K562 (cell line): ENCODE measurements at regions not wholly inside any gene's neighbourhood (a gene's known extent, or its start where the extent isn't known, plus 50 kb on each side); places are given as distances from the start of the nearest gene placed in this dataset.

ENCODE experiments used
- ATAC-seq: fragments of 200-7000 bp; cut with Tn5 transposase; 3 replicates; pipeline ENCODE4 v1.9.1; 2020; ENCODE audit warnings: moderate library complexity
- BruUV-seq: library from RNA; stranded (reverse); fragments of 400-500 nt; replicated peaks from 2 replicates; lab custom pipeline; 2021; lab: Mats Ljungman, UMichigan
- CTCF ChIA-PET: fragments of 300-600 bp; formaldehyde crosslinking; extraction: SDS; loops from one replicate; lab custom pipeline; 2021; ENCODE audit warnings: low intra/inter-chr PET ratio; lab: Yijun Ruan, JAX
- POLR2A ChIA-PET: fragments of 300-600, 350-650 bp; sonication (Branson Sonifier 250); formaldehyde crosslinking; extraction: SDS; loops from one replicate; lab custom pipeline; 2021; ENCODE audit warnings: antibody characterized with exemption, inconsistent platforms; lab: Yijun Ruan, JAX
- DNase-seq, 4 experiments: peaks; one replicate each; pipeline versions ENCODE4 v3.0.0 to v3.0.0-alpha.2; 2011 to 2018; ENCODE audit warnings: low spot score in 3 of 4, mixed read lengths in 3 of 4; ENCODE audit errors: extremely low read depth in 1 of 4
- FAIRE-seq: peaks from 2 replicates; lab custom pipeline; 2011; peaks lifted over from hg19 to GRCh38; lab: Jason Lieb, UNC
- H2AFZ ChIP-seq: 2 replicates; pipeline ENCODE4 v1.6.0; 2011; ENCODE audit warnings: low read depth, low read length, control low read depth, inconsistent platforms
- H3K27ac ChIP-seq: fragments of 200-600 bp; 3 replicates; pipeline ENCODE4 v1.8.0; 2011; ENCODE audit warnings: low read depth, mild to moderate bottlenecking, control low read depth, inconsistent platforms, low read length, moderate library complexity, mixed read lengths; ENCODE audit errors: extremely low read depth
- H3K27me3 ChIP-seq, 2 experiments: fragments of 300-600 bp in 1 of 2; 2 replicates in 1 of 2; 3 replicates in 1 of 2; pipeline versions ENCODE4 v1.6.0 to v1.8.0; 2011; ENCODE audit warnings: inconsistent platforms in 2 of 2, low read length in 2 of 2, mild to moderate bottlenecking in 1 of 2, mixed read lengths in 1 of 2, moderate library complexity in 1 of 2; ENCODE audit not compliant: control insufficient read depth in 2 of 2, insufficient read depth in 2 of 2
- H3K36me3 ChIP-seq: fragments of 300-600 bp; 3 replicates; pipeline ENCODE4 v1.8.0; 2011; ENCODE audit warnings: mild to moderate bottlenecking, low read length, inconsistent platforms; ENCODE audit not compliant: control insufficient read depth, insufficient read depth
- H3K4me1 ChIP-seq, 2 experiments: fragments of 200-600 bp in 1 of 2; replicated peaks in 1 of 2; 2 replicates in 1 of 2; 3 replicates in 1 of 2; pipeline versions ENCODE4 v1.5.1 to v1.8.0; 2011; ENCODE audit warnings: inconsistent platforms in 2 of 2, low read length in 2 of 2, mild to moderate bottlenecking in 1 of 2, mixed read lengths in 1 of 2, moderate library complexity in 1 of 2; ENCODE audit not compliant: control insufficient read depth in 2 of 2, insufficient read depth in 2 of 2
- H3K4me2 ChIP-seq: 2 replicates; pipeline ENCODE4 v1.6.1; 2011; ENCODE audit warnings: low read length, control low read depth, inconsistent platforms, mixed read lengths; ENCODE audit not compliant: insufficient read depth
- H3K4me3 ChIP-seq: fragments of 200-600 bp; sonication (generic), shearing (Covaris generic); 2 replicates; pipeline ENCODE4 v1.5.1; 2016; ENCODE audit warnings: control low read depth, inconsistent platforms
- H3K79me2 ChIP-seq: fragments of 200-600 bp; 3 replicates; pipeline ENCODE4 v1.8.0; 2011; ENCODE audit warnings: low read length, inconsistent platforms; ENCODE audit not compliant: control insufficient read depth, insufficient read depth
- H3K9ac ChIP-seq, 2 experiments: 2 replicates each; pipeline versions ENCODE4 v1.6.0 to v1.6.1; 2011; ENCODE audit warnings: low read depth in 2 of 2, low read length in 2 of 2, control low read depth in 1 of 2, inconsistent platforms in 1 of 2, mild to moderate bottlenecking in 1 of 2, mixed read lengths in 1 of 2; ENCODE audit not compliant: insufficient read depth in 1 of 2
- H3K9me1 ChIP-seq: one replicate; pipeline ENCODE4 v1.6.0; 2011; ENCODE audit warnings: inconsistent platforms, mild to moderate bottlenecking, low read length, moderate library complexity; ENCODE audit not compliant: control insufficient read depth, insufficient read depth
- H3K9me3 ChIP-seq: replicated peaks from 2 replicates; pipeline ENCODE4 v1.5.1; 2011; ENCODE audit warnings: low read depth, low read length, inconsistent platforms; ENCODE audit not compliant: control insufficient read depth, insufficient read depth
- H4K20me1 ChIP-seq: replicated peaks from 2 replicates; pipeline ENCODE4 v1.6.1; 2011; ENCODE audit warnings: low read length, inconsistent platforms, mixed read lengths; ENCODE audit not compliant: control insufficient read depth, insufficient read depth
- BRD4 ChIP-seq: fragments of 200-600 bp; sonication (generic); IDR thresholded peaks from 2 replicates; pipeline ENCODE4 v1.6.1; 2017; ENCODE audit warnings: inconsistent platforms
- CBX1 ChIP-seq: sonication (generic); IDR thresholded peaks from 2 replicates; pipeline ENCODE4 v1.6.1; 2016; ENCODE audit warnings: antibody characterized with exemption, low read depth, mild to moderate bottlenecking
- ILF3 ChIP-seq: fragments of 450-650 bp; IDR thresholded peaks from 2 replicates; pipeline ENCODE4 v1.6.1; 2018; ENCODE audit warnings: antibody characterized with exemption, mild to moderate bottlenecking, moderate library complexity, borderline replicate concordance
- MYNN ChIP-seq, 2 experiments: sonication (generic); formaldehyde crosslinking in 1 of 2; IDR thresholded peaks; 2 replicates each; pipeline versions ENCODE4 v1.5.0 to v1.6.1; 2016 to 2020; ENCODE audit warnings: antibody characterized with exemption in 1 of 2, missing genetic modification reagents in 1 of 2
- SMARCB1 ChIP-seq: IDR thresholded peaks from 2 replicates; pipeline ENCODE4 v1.6.1; 2011; ENCODE audit warnings: improper control_type of control experiment, low read depth; ENCODE audit not compliant: insufficient read length
- SMARCE1 ChIP-seq: fragments of 450-650 bp; IDR thresholded peaks from 2 replicates; pipeline ENCODE4 v1.7.1; 2016; ENCODE audit warnings: mild to moderate bottlenecking
- SRSF3 ChIP-seq: fragments of 200-400 bp; formaldehyde crosslinking; IDR thresholded peaks from 2 replicates; pipeline ENCODE4 v1.6.1; 2016; ENCODE audit warnings: mild to moderate bottlenecking, low read length, moderate library complexity; ENCODE audit not compliant: insufficient read depth
- TCF7 ChIP-seq: sonication (generic); IDR thresholded peaks from 2 replicates; pipeline ENCODE4 v1.6.1; 2016; ENCODE audit warnings: antibody characterized with exemption, borderline replicate concordance
- USF1 ChIP-seq: sonication (generic); formaldehyde crosslinking; IDR thresholded peaks from 2 replicates; pipeline ENCODE4 v1.9.0; 2022; ENCODE audit warnings: mild to moderate bottlenecking, missing genetic modification reagents
- ZC3H4 ChIP-seq: sonication (generic); formaldehyde crosslinking; IDR thresholded peaks from 2 replicates; pipeline ENCODE4 v1.9.0; 2021; ENCODE audit warnings: missing genetic modification reagents, borderline replicate concordance
- ZNF280A ChIP-seq: fragments of 450-650 bp; IDR thresholded peaks from 2 replicates; pipeline ENCODE4 v1.6.1; 2018; ENCODE audit warnings: mild to moderate bottlenecking, low read depth; ENCODE audit not compliant: partially characterized antibody
- ZNF449 ChIP-seq: fragments of 250-450 bp; sonication (Bioruptor Pico); IDR thresholded peaks from 2 replicates; pipeline ENCODE4 v1.8.0; 2022; ENCODE audit warnings: moderate library complexity, mild to moderate bottlenecking, inconsistent platforms
- WGBS: fragments of 100-300 bp; shearing (Covaris generic); methylation state at CpG from one replicate; pipeline ENCODE4 v1.1.6; 2016; ENCODE audit warnings: low coverage, mixed read lengths; ENCODE audit not compliant: insufficient coverage; ENCODE audit errors: missing lambda C conversion rate; 5-methylcytosine and 5-hydroxymethylcytosine counted together
- in situ Hi-C: fragments of 300-500 bp; cut with MboI; formaldehyde crosslinking; loops from 4 replicates; pipeline ENCODE4 v1.15.0; 2018; ENCODE audit warnings: inconsistent platforms, mixed read lengths
- intact Hi-C: fragments of 100-400 bp; cut with micrococcal nuclease; formaldehyde crosslinking; loops from 2 replicates; pipeline ENCODE4 v1.14.2; 2022

- no peaks in the 10 kb centered on the region for H3K4me1 ChIP-seq
- no peaks in the 10 kb centered on the region for H3K79me2 ChIP-seq
- ChIA-PET POLR2A (no interaction called here), CTCF (no interaction called here)
- in situ Hi-C loops: no loop called here
- H3K4me2 ChIP-seq: no peak overlapping the region
- H3K9me1 ChIP-seq: no peaks in the 10 kb centered on the region
- no TSS peak for BruUV-seq
- H3K9ac ChIP-seq: no peak overlapping the region
- 0% methylated on average over 4 of the region's 4 CpGs for WGBS
- no peak for FAIRE-seq
- H3K27me3 ChIP-seq: no peaks in the 10 kb centered on the region
- TF ChIP-seq TCF7 (no peak), USF1 (CRISPR knock-in tag) (no peak)
- intact Hi-C loops: no loop called here
- no peaks in the 10 kb centered on the region for H4K20me1 ChIP-seq
- H2AFZ ChIP-seq: no peak overlapping the region
- H3K4me3 ChIP-seq: no peak overlapping the region
- no peak for ATAC-seq
- H3K27ac ChIP-seq: no peak overlapping the region
- no peak for DNase-seq
- H3K9me3 ChIP-seq: no peaks in the 10 kb centered on the region
- no peaks in the 10 kb centered on the region for H3K36me3 ChIP-seq
These were observed 769.8 kb upstream of the GYPC start for GRCh38 chr2:125886153-125886552.

- intact Hi-C loops (no loop called here), in situ Hi-C loops (no loop called here)
- no TSS peak for BruUV-seq
- Histone ChIP-seq H3K27ac (no peak overlapping the region), H3K4me2 (no peak overlapping the region), H3K9ac (no peak overlapping the region), H3K79me2 (no peaks in the 10 kb centered on the region), H4K20me1 (no peaks in the 10 kb centered on the region), H2AFZ (no peak overlapping the region), H3K36me3 (no peaks in the 10 kb centered on the region), H3K9me3 (0 out of 2 replicates have a peak, but pooled peaks cover 2% of the 10 kb centered on the region), H3K4me3 (no peak overlapping the region), H3K9me1 (no peaks in the 10 kb centered on the region), H3K4me1 (no peaks in the 10 kb centered on the region), H3K27me3 (no peaks in the 10 kb centered on the region)
- TF ChIP-seq ZNF449 (CRISPR knock-in tag) (no peak), CBX1 (no peak), ZC3H4 (CRISPR knock-in tag) (no peak), SMARCB1 (no peak), BRD4 (no peak), ILF3 (no peak), SRSF3 (no peak), ZNF280A (no peak), MYNN (IDR thresholded peaks at IDR 0.05) (no peak), MYNN (CRISPR knock-in tag; IDR thresholded peaks at IDR 0.05) (no peak), SMARCE1 (no peak)
- DNase-seq (no peak), FAIRE-seq (no peak), ATAC-seq (no peak)
- CTCF ChIA-PET: no interaction called here
- POLR2A ChIA-PET: no interaction called here
These were observed 754.7 kb upstream of the GYPC start for GRCh38 chr2:125901278-125901677.
